ENCODE measurements at regions not wholly inside any gene's neighbourhood (a gene's known extent, or its start where the extent isn't known, plus 50 kb on each side); places are given as distances from the start of the nearest gene placed in this dataset.

- DNase-seq = no peak
Measured at GRCh38 chr9:87824216-87824875, 58.3 kb upstream of the SPATA31E1 start.

GRCh38 chr9:87824886-87825285, 57.8 kb upstream of the SPATA31E1 start:
- no peak for DNase-seq

- DNase-seq = no peak
Measured at GRCh38 chr9:87826331-87826730, 56.3 kb upstream of the SPATA31E1 start.

GRCh38 chr9:87827341-87827740, 55.3 kb upstream of the SPATA31E1 start:
- no peak for DNase-seq

GRCh38 chr9:87829756-87830155, 52.9 kb upstream of the SPATA31E1 start:
- no peak for DNase-seq

GRCh38 chr9:87830446-87830845, 52.2 kb upstream of the SPATA31E1 start:
- DNase-seq = no peak

GRCh38 chr9:87831159-87831558, 51.5 kb upstream of the SPATA31E1 start:
- DNase-seq = no peak
